Right lobe of liver (tissue), 6 donors: ENCODE measurements at regions not wholly inside any gene's neighbourhood (a gene's known extent, or its start where the extent isn't known, plus 50 kb on each side); places are given as distances from the start of the nearest gene placed in this dataset.

Experiments used
- ATAC-seq, 4 donors: fragments of 200-7000 bp; cut with Tn5 transposase; one replicate each; pipeline ENCODE4 v1.9.1; 2020; ENCODE audit warnings: mild to moderate bottlenecking in 4 of 4, moderate library complexity in 4 of 4
- DNase-seq, 3 donors: peaks; one replicate each; pipeline ENCODE4 v3.0.0-alpha.2; 2020
- H3K27ac ChIP-seq, 3 donors: fragments of 200-600 bp; one replicate each; pipeline ENCODE4 v1.8.0; 2022
- H3K27me3 ChIP-seq, 2 donors: fragments of 200-600 bp; one replicate each; pipeline ENCODE4 v1.8.0; 2022
- H3K36me3 ChIP-seq, 4 donors: fragments of 200-600 bp; sonication (generic) in 1 of 4; one replicate each; pipeline versions ENCODE4 v1.5.1 to v1.8.0; 2017 to 2022; ENCODE audit warnings: control low read depth in 1 of 4
- H3K4me1 ChIP-seq, 4 donors: fragments of 200-600 bp; sonication (generic) in 1 of 4; one replicate each; pipeline versions ENCODE4 v1.5.1 to v1.8.0; 2017 to 2022; ENCODE audit warnings: control low read depth in 1 of 4
- H3K4me3 ChIP-seq, 3 donors: fragments of 200-600 bp; one replicate each; pipeline ENCODE4 v1.8.0; 2022
- H3K9me3 ChIP-seq, 4 donors: fragments of 200-600 bp; sonication (generic) in 1 of 4; one replicate each; pipeline versions ENCODE4 v1.5.1 to v1.8.0; 2017 to 2022; ENCODE audit warnings: control low read depth in 1 of 4
- POLR2A ChIP-seq: fragments of 450-650 bp; IDR thresholded peaks from one replicate; pipeline ENCODE4 v1.6.1; 2017; ENCODE audit warnings: antibody characterized with exemption, mild to moderate bottlenecking
- WGBS: methylation state at CpG from one replicate; pipeline ENCODE4 v1.1.6; 2018; ENCODE audit warnings: low coverage, low lambda C conversion rate; ENCODE audit not compliant: insufficient coverage; ENCODE audit errors: missing lambda C conversion rate; 5-methylcytosine and 5-hydroxymethylcytosine counted together
- intact Hi-C, 2 donors: fragments of 100-400 bp; cut with DNase I; formaldehyde crosslinking; loops; one replicate each; pipeline versions ENCODE4 v1.11.2 to v1.14.1; 2022
- TF ChIP-seq, protein P1 (sequence below), 4 donors: fragments of 200-600 bp in 3 of 4; fragments of 450-650 bp in 1 of 4; IDR thresholded peaks; one replicate each; pipeline versions ENCODE4 v1.5.1 to v1.8.0; 2016 to 2022; ENCODE audit warnings: antibody characterized with exemption in 4 of 4, mild to moderate bottlenecking in 2 of 4
- donor health status: DM: no; HTN: yes; CAD: no.
- donor health status: DM: no; HTN: no; CAD: no.
- donor health status: DM: no; HTN: no; CAD: no.
- donor health status: DM: no; HTN: yes; CAD: no.
- donor health status: DM: no; HTN: yes; CAD: no.

DNA sequence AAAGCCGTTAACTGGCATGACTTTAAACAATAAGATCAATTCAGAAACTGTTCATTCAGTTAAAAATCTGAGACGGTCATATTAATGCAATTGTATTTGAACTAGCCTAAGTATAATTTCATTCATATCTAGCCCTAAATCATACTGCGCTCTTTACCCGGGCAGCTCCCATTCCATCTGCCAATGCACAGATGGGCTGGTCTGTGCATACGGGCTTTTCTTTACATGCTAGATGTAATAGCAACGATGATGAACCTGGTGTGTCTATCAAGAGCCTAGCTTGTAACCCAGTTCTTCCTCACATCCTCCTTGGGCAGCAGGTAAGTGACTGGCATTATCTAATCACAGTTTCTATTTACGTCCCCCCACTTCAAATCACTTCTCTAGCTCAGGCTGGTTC, 631.5 kb upstream of the KLHL29 start:
- ATAC-seq: no peak
- Histone ChIP-seq H3K4me1 (no peaks in the 10 kb centered on the region), H3K27ac (no peak overlapping the region), H3K4me3 (no peak overlapping the region), H3K9me3 (no peaks in the 10 kb centered on the region), H3K36me3 (no peaks in the 10 kb centered on the region), H3K27me3 (no peaks in the 10 kb centered on the region)
- 65% methylated on average over 7 of the region's 7 CpGs for WGBS
- no peak for DNase-seq
- TF ChIP-seq, protein P1, sequence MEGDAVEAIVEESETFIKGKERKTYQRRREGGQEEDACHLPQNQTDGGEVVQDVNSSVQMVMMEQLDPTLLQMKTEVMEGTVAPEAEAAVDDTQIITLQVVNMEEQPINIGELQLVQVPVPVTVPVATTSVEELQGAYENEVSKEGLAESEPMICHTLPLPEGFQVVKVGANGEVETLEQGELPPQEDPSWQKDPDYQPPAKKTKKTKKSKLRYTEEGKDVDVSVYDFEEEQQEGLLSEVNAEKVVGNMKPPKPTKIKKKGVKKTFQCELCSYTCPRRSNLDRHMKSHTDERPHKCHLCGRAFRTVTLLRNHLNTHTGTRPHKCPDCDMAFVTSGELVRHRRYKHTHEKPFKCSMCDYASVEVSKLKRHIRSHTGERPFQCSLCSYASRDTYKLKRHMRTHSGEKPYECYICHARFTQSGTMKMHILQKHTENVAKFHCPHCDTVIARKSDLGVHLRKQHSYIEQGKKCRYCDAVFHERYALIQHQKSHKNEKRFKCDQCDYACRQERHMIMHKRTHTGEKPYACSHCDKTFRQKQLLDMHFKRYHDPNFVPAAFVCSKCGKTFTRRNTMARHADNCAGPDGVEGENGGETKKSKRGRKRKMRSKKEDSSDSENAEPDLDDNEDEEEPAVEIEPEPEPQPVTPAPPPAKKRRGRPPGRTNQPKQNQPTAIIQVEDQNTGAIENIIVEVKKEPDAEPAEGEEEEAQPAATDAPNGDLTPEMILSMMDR (IDR thresholded peaks at IDR 0.05): no peak
- TF ChIP-seq POLR2A: no peak
- intact Hi-C loops: no loop called here

DNA sequence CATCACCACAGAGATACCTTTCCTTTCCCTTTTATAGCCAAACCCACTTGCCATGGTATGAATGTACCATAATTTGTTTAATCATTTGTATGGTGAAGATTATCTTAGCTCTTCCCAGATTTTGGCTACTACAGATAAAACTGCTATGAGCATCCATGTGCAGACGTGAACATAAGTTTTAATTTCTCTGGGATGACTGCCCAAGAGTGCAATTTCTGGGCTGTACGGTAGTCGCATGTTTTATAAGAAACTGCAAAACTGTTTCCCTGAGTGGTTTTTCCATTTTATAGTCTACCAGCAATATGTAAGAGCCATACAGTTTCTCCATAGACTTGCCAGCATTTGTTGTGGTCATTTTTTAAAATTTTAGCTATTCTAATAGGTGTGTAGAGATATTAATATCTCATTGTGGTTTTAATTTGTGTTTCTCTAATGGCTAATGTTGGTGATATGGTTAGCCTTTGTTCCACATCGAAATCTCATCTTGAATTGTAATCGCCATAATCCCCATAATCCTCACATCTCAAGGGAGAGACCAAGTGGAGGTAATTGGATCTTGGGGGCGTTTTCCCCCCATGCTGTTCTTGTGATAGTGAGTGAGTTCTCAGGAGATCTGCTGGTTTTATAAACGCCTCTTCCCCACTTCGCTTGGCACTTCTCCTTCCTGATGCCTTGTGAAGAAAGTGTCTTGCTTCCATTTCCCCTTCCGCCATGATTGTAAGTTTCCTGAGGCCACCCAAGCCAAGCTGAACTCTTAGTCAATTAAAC, 628.5 kb upstream of the KLHL29 start:
- no peak for DNase-seq
- H3K4me1 ChIP-seq: no peaks in the 10 kb centered on the region
- no peaks in the 10 kb centered on the region for H3K27me3 ChIP-seq
- TF ChIP-seq POLR2A: no peak
- TF ChIP-seq, protein P1 (IDR thresholded peaks at IDR 0.05): no peak
- H3K36me3 ChIP-seq: no peaks in the 10 kb centered on the region
- 61% methylated on average over 8 of the region's 9 CpGs for WGBS
- intact Hi-C loops: no loop called here
- no peak overlapping the region for H3K4me3 ChIP-seq
- no peak for ATAC-seq
- H3K27ac ChIP-seq: no peak overlapping the region
- H3K9me3 ChIP-seq: no peaks in the 10 kb centered on the region

DNA sequence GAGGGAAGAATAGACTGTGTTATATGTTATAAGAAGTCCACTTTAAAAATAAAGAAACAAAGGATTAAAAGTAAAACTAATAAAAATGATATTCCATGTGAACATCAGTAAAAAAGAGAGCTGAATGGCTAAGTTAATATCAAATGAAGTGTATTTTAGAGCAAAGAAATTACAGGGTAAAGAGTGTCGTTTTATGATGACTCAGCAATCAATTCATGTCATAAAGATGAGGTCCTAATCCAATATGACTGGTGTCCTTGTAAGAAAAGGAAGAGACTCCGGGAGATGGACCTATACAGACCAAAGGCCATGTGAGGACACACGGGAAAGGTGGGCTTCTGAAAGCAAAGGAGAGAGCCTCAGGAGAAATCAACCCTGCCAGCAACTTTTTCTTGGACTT, 615.5 kb upstream of the KLHL29 start:
- WGBS: 40% methylated on average over 3 of the region's 3 CpGs
- Histone ChIP-seq H3K27ac (no peak overlapping the region), H3K27me3 (no peaks in the 10 kb centered on the region), H3K36me3 (no peaks in the 10 kb centered on the region), H3K4me1 (no peaks in the 10 kb centered on the region), H3K9me3 (no peaks in the 10 kb centered on the region), H3K4me3 (no peak overlapping the region)
- no peak for ATAC-seq
- intact Hi-C loops: no loop called here
- TF ChIP-seq POLR2A: no peak
- TF ChIP-seq, protein P1 (IDR thresholded peaks at IDR 0.05): no peak
- no peak for DNase-seq

DNA sequence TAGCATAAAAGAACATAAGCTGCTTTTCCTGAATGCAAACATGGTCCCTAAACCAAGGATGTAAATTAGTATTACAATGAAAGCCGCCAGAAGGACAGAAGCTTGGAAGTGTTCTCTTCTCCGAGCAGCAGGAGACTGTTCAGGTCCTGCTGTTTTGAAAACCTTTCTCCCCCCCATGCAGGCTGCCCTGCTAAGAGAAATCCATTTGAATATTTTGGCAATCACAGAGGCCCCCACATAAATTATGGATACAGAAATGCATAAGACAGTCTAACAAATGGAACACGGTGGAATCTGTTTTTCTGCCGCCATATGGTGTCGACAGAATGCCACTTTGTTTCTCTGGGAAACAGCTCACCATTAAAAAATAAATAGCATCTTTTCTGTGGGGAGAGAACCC, 600.4 kb upstream of the KLHL29 start:
- H3K4me3 ChIP-seq: no peak overlapping the region
- DNase-seq: no peak
- no peaks in the 10 kb centered on the region for H3K4me1 ChIP-seq
- H3K36me3 ChIP-seq: no peaks in the 10 kb centered on the region
- 66% methylated on average over 5 of the region's 5 CpGs for WGBS
- no peak overlapping the region for H3K27ac ChIP-seq
- no peaks in the 10 kb centered on the region for H3K27me3 ChIP-seq
- no peaks in the 10 kb centered on the region for H3K9me3 ChIP-seq
- no peak for ATAC-seq
- TF ChIP-seq POLR2A: no peak
- TF ChIP-seq, protein P1 (IDR thresholded peaks at IDR 0.05): no peak
- intact Hi-C loops: no loop called here
